H1 (cell line): ENCODE measurements at regions not wholly inside any gene's neighbourhood (a gene's known extent, or its start where the extent isn't known, plus 50 kb on each side); places are given as distances from the start of the nearest gene placed in this dataset.

Experiments
- CTCF ChIP-seq, 3 experiments: IDR thresholded peaks; 1 replicate in 2 of 3; 2 replicates in 1 of 3; pipeline versions ENCODE4 v1.5.1 to v1.6.1; 2011; ENCODE audit warnings: low read length in 3 of 3, mild to moderate bottlenecking in 3 of 3, inconsistent platforms in 2 of 3, low read depth in 1 of 3, moderate library complexity in 1 of 3; ENCODE audit not compliant: insufficient read depth in 1 of 3; ENCODE audit errors: control extremely low read depth in 1 of 3
- NANOG ChIP-seq: IDR thresholded peaks from 2 replicates; pipeline ENCODE4 v1.6.1; 2011; ENCODE audit warnings: low read length, low read depth, mild to moderate bottlenecking, inconsistent platforms; ENCODE audit not compliant: insufficient read depth, poor library complexity, severe bottlenecking
- SIRT6 ChIP-seq: IDR thresholded peaks from one replicate; pipeline ENCODE4 v1.7.1; 2012; ENCODE audit warnings: low read length, inconsistent platforms
- SP1 ChIP-seq: IDR thresholded peaks from 2 replicates; pipeline ENCODE4 v1.6.1; 2011; ENCODE audit warnings: low read depth, low read length
- SP4 ChIP-seq: IDR thresholded peaks from 2 replicates; pipeline ENCODE4 v1.6.1; 2012; ENCODE audit warnings: low read length, inconsistent platforms

GRCh38 chr9:1701113-1701512 is 314.0 kb upstream of the SMARCA2 start (continued):
- peak; percentile 15 to 29 (median 24); a peak in 3 of 4 replicates for TF ChIP-seq CTCF (IDR thresholded peaks at IDR 0.05; ENCODE audit: control extremely low read depth in 1 of 3, insufficient read depth in 1 of 3, low read depth in 1 of 3, low read length in 3 of 3)
- no peak for TF ChIP-seq SP4
- no peak for TF ChIP-seq SP1
- no peak for TF ChIP-seq SIRT6
- TF ChIP-seq NANOG: no peak
